Breast epithelium (tissue), 4 donors: ENCODE measurements at regions not wholly inside any gene's neighbourhood (a gene's known extent, or its start where the extent isn't known, plus 50 kb on each side); places are given as distances from the start of the nearest gene placed in this dataset.

ENCODE experiments used
- DNase-seq, 2 donors: peaks; one replicate each; pipeline ENCODE4 v3.0.0-alpha.2; 2019; ENCODE audit warnings: low spot score in 2 of 2
- H3K27ac ChIP-seq, 2 donors: fragments of 200-600 bp; sonication (generic) in 1 of 2; one replicate each; pipeline ENCODE4 v1.5.1; 2016 to 2019; ENCODE audit warnings: mild to moderate bottlenecking in 1 of 2
- H3K27me3 ChIP-seq, 2 donors: fragments of 200-600 bp; sonication (generic) in 1 of 2; one replicate each; pipeline versions ENCODE4 v1.5.1 to v1.6.0; 2017 to 2019; ENCODE audit warnings: control low read depth in 1 of 2, mild to moderate bottlenecking in 1 of 2
- H3K36me3 ChIP-seq: fragments of 200-600 bp; one replicate; pipeline ENCODE4 v1.5.1; 2019
- H3K4me1 ChIP-seq, 2 donors: fragments of 200-600 bp; sonication (generic); one replicate each; pipeline ENCODE4 v1.5.1; 2016 to 2019; ENCODE audit warnings: control low read depth in 1 of 2
- H3K4me3 ChIP-seq, 3 donors: fragments of 200-600 bp; sonication (generic); 1 replicate in 2 of 3; 2 replicates in 1 of 3; pipeline ENCODE4 v1.5.1; 2016 to 2019; ENCODE audit warnings: mild to moderate bottlenecking in 3 of 3, moderate library complexity in 2 of 3
- H3K9me3 ChIP-seq, 2 donors: fragments of 200-600 bp; sonication (generic) in 1 of 2; one replicate each; pipeline ENCODE4 v1.5.1; 2016 to 2019; ENCODE audit warnings: control low read depth in 1 of 2
- CTCF ChIP-seq, 3 donors: fragments of 450-650 bp; IDR thresholded peaks; one replicate each; pipeline ENCODE4 v1.5.1; 2016 to 2017; ENCODE audit warnings: antibody characterized with exemption in 3 of 3, mild to moderate bottlenecking in 3 of 3, moderate library complexity in 3 of 3
- POLR2A ChIP-seq: fragments of 450-650 bp; IDR thresholded peaks from one replicate; pipeline ENCODE4 v1.6.1; 2016; ENCODE audit warnings: antibody characterized with exemption, mild to moderate bottlenecking, moderate library complexity
- POLR2AphosphoS5 ChIP-seq, 3 donors: sonication (generic); formaldehyde crosslinking; IDR thresholded peaks; one replicate each; pipeline ENCODE4 v1.6.1; 2017; ENCODE audit warnings: antibody characterized with exemption in 3 of 3
- intact Hi-C: fragments of 100-400 bp; cut with DNase I; formaldehyde crosslinking; loops from one replicate; pipeline ENCODE4 v1.15.1; 2023; ENCODE audit warnings: low total_unique reads

DNA sequence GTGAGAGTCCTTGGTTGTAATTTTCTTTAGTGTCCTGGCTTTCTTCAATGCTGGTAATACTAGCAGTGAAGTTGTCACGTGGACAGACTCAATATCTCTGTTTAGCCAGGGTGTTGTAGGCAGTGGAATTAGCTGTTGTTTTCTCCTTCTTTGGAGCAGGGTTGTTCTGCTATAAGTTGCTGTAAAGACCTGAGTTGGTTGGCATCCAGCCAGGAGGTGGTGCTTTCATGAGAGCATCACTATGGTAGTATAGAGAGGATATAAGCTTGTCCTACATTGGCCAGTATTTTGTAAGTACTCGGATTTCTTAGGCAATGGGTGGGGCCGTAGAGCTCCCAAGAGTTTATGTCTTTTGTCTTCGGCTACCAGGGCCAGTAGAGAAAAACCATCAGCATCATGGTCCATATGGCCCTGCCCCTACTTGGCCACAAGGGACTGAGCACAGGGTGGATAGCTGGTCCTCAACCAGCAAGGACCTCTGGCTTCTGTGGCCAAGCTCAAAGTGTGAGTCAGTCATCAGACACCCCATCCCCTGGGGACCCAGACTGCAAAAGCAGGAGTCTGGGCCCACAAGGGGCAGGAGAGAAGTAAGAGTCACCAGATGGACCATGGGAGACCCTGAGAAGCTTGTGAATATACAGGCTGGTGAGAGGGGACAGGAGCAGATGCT, 127.9 kb upstream of the NXT1 start:
- Histone ChIP-seq H3K4me1 (no peaks in the 10 kb centered on the region), H3K9me3 (peaks cover 17 to 48% of the 10 kb centered on the region in 2 donors), H3K36me3 (no peaks in the 10 kb centered on the region), H3K27ac (no peak overlapping the region), H3K27me3 (no peaks in the 10 kb centered on the region), H3K4me3 (no peak overlapping the region)
- intact Hi-C loops, result no loop called here
- no peak for TF ChIP-seq POLR2AphosphoS5 (IDR thresholded peaks at IDR 0.05)
- TF ChIP-seq POLR2A, result no peak
- no peak for TF ChIP-seq CTCF (IDR thresholded peaks at IDR 0.05)
- DNase-seq, result no peak

- Histone ChIP-seq H3K27me3 (no peaks in the 10 kb centered on the region), H3K4me3 (no peak overlapping the region), H3K36me3 (no peaks in the 10 kb centered on the region), H3K27ac (no peak overlapping the region), H3K9me3 (peaks cover 5 to 31% of the 10 kb centered on the region in 2 donors), H3K4me1 (no peaks in the 10 kb centered on the region)
- intact Hi-C loops, result no loop called here
- TF ChIP-seq CTCF (IDR thresholded peaks at IDR 0.05), result no peak
- no peak for TF ChIP-seq POLR2AphosphoS5 (IDR thresholded peaks at IDR 0.05)
- TF ChIP-seq POLR2A, result no peak
- DNase-seq, result no peak
Measured at GRCh38 chr20:23217023-23217422, 130.9 kb upstream of the CD93 start.

DNA sequence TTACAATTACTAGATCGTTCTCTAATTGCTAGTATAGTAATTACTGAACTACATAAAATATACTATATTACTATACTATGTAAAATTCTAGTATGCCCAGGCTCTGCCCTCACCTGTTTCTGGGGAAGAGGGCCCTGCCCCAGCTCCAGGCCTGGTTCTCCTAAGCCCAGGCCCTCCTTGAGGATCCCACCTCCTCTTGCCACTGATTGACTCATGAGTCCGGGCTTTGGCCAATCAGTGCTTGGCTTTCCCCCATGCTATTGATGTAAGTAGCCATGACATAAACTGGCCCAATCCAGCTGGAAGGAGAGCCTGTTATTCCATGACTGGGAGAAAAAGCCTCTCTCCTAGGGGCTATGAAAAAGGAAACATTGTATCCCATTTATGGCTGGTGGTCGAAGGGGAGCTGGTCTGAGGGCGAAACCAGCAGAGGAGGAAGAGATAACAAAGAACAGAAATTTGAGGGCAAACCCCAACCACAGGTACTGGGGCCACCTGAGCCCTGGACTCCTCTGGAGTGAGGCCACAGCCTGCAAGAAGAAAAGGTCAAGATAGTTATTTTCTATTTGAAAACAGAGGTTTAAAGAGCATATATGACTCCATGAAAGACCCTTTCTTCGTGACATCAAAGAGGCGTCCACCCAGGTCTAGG, 129.3 kb upstream of the CD93 start:
- Histone ChIP-seq H3K4me1 (no peaks in the 10 kb centered on the region), H3K9me3 (peaks cover 3 to 17% of the 10 kb centered on the region in 2 donors), H3K36me3 (no peaks in the 10 kb centered on the region), H3K27ac (no peak overlapping the region), H3K27me3 (no peaks in the 10 kb centered on the region), H3K4me3 (no peak overlapping the region)
- DNase-seq, result no peak
- intact Hi-C loops, result no loop called here
- TF ChIP-seq CTCF (IDR thresholded peaks at IDR 0.05) (no peak), POLR2A (no peak), POLR2AphosphoS5 (IDR thresholded peaks at IDR 0.05) (no peak)

GRCh38 chr20:23214903-23215302, 128.8 kb upstream of the CD93 start:
- H3K4me3 ChIP-seq, result no peak overlapping the region
- H3K4me1 ChIP-seq, result no peaks in the 10 kb centered on the region
- TF ChIP-seq CTCF (IDR thresholded peaks at IDR 0.05) (no peak), POLR2A (no peak)
- no peaks in the 10 kb centered on the region for H3K36me3 ChIP-seq
- no peak overlapping the region for H3K27ac ChIP-seq
- peaks cover 3 to 14% of the 10 kb centered on the region in 2 donors for H3K9me3 ChIP-seq
- intact Hi-C loops, result no loop called here
- no peak for DNase-seq
- no peaks in the 10 kb centered on the region for H3K27me3 ChIP-seq

- H3K4me3 ChIP-seq, result no peak overlapping the region
- no peaks in the 10 kb centered on the region for H3K27me3 ChIP-seq
- no peaks in the 10 kb centered on the region for H3K9me3 ChIP-seq
- H3K36me3 ChIP-seq, result no peaks in the 10 kb centered on the region
- no peak for DNase-seq
- no peaks in the 10 kb centered on the region for H3K4me1 ChIP-seq
- intact Hi-C loops, result no loop called here
- H3K27ac ChIP-seq, result no peak overlapping the region
- TF ChIP-seq CTCF (IDR thresholded peaks at IDR 0.05), result no peak
- TF ChIP-seq POLR2AphosphoS5 (IDR thresholded peaks at IDR 0.05), result no peak
- no peak for TF ChIP-seq POLR2A
Measured at GRCh38 chr20:23212464-23212995, 126.4 kb upstream of the CD93 start.
